Aorta (tissue), 5 donors: ENCODE measurements at regions not wholly inside any gene's neighbourhood (a gene's known extent, or its start where the extent isn't known, plus 50 kb on each side); places are given as distances from the start of the nearest gene placed in this dataset.

Experiments used
- ATAC-seq: fragments of 200-7000 bp; cut with Tn5 transposase; one replicate; pipeline ENCODE4 v1.9.1; 2022; ENCODE audit warnings: moderate library complexity; ENCODE audit not compliant: low FRiP score
- DNase-seq, 2 donors: peaks; one replicate each; pipeline ENCODE4 v3.0.0-alpha.2; 2020
- H3K27ac ChIP-seq, 2 donors: one replicate each; pipeline ENCODE4 v1.5.1; 2013; ENCODE audit warnings: low read length in 2 of 2, mild to moderate bottlenecking in 2 of 2, moderate library complexity in 2 of 2, control low read depth in 1 of 2, inconsistent platforms in 1 of 2, low read depth in 1 of 2
- H3K27me3 ChIP-seq, 2 donors: one replicate each; pipeline ENCODE4 v1.6.1; 2013; ENCODE audit warnings: control low read depth in 1 of 2, low read length in 1 of 2, mild to moderate bottlenecking in 1 of 2, moderate library complexity in 1 of 2; ENCODE audit not compliant: insufficient read depth in 2 of 2, control insufficient read depth in 1 of 2
- H3K36me3 ChIP-seq, 2 donors: one replicate each; pipeline ENCODE4 v1.6.1; 2013; ENCODE audit warnings: control low read depth in 1 of 2, low read length in 1 of 2, mild to moderate bottlenecking in 1 of 2; ENCODE audit not compliant: insufficient read depth in 2 of 2, control insufficient read depth in 1 of 2
- H3K4me1 ChIP-seq, 2 donors: one replicate each; pipeline ENCODE4 v1.6.1; 2013; ENCODE audit warnings: low read length in 2 of 2, control low read depth in 1 of 2, mild to moderate bottlenecking in 1 of 2, moderate library complexity in 1 of 2; ENCODE audit not compliant: insufficient read depth in 2 of 2, control insufficient read depth in 1 of 2
- H3K4me3 ChIP-seq, 2 donors: one replicate each; pipeline ENCODE4 v1.5.1; 2013; ENCODE audit warnings: low read length in 2 of 2, control low read depth in 1 of 2, mild to moderate bottlenecking in 1 of 2
- H3K9me3 ChIP-seq: one replicate; pipeline ENCODE4 v1.6.1; 2013; ENCODE audit warnings: mild to moderate bottlenecking, low read length; ENCODE audit not compliant: control insufficient read depth
- WGBS, 2 donors: extraction: QIAGEN DNeasy Blood & Tissue Kit; methylation state at CpG; one replicate each; pipeline ENCODE4 v1.1.7; 2013; 5-methylcytosine and 5-hydroxymethylcytosine counted together
- intact Hi-C, 2 donors: fragments of 100-400 bp; cut with DNase I; formaldehyde crosslinking; loops; one replicate each; pipeline versions ENCODE4 v1.14.2 to v1.15.0; 2022
- donor health status: healthy with polysubstance abuse.
- donor health status: Bipolar disorder and iron deficiency.
- donor health status: DM: no; HTN: no; CAD: no.
- donor health status: DM: no; HTN: no; CAD: no.
- donor health status: DM: yes; HTN: yes; CAD: no.

DNA sequence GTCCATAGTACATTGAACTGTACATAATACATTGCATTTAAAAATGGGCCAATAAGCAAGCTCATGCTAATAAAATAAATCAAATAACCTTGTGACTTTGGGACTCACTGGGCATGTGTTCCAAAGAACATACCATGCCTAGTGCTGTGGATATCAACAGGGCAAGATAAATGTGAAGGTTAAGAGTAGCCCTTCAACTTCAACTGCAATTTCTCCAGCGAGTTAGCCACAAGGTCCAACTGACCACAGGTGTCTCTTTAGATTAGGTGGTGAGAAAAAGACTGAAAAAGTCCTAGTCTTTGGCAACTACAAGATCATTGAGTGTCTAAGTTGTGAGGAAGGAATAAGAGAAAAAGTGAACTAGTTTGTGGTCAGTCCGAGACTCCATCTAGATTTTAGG is 78.3 kb upstream of the ATP11B start:
- no peak overlapping the region for H3K4me3 ChIP-seq
- H3K9me3 ChIP-seq = no peaks in the 10 kb centered on the region
- DNase-seq (no peak), ATAC-seq (no peak)
- no peak overlapping the region for H3K27ac ChIP-seq
- no peaks in the 10 kb centered on the region for H3K4me1 ChIP-seq
- 93 to 95% methylated on average over 2 of the region's 2 CpGs for WGBS, 2 donors
- no peaks in the 10 kb centered on the region for H3K36me3 ChIP-seq
- no peaks in the 10 kb centered on the region for H3K27me3 ChIP-seq
- intact Hi-C loops = loop anchor here in 1 of 2 donors (2.0 to 10.0 kb wide), 2 partner anchors 80 to 122 kb away; partner anchors contain the start of gene ATP11B

DNA sequence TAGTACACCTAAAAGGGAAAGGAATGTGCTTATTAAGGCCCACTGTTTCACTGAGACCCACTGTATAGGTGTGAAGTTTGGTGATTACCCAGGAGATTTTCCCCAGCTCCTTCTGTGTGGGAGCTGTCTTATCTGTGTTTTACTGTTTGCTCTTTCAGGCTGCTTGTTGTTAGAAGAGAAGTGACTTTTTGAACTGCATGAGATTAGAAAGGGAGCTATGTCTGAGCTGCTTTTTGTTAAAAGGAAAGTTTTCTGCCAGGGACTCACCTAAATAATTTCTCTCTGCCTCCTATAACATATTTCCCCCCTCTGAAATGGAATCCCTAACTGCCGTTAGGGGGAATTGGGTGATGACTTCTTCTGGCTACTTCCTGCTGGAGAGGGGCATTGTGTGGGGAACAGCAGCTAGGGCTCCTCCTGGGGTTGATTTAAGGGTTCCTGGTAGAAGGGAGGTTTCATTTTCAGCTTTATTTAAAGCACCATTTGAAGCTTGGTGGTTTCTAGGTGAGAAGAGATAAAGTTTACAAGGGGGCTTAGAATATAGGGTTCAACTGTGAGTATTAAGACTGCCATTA is 77.1 kb upstream of the ATP11B start:
- Histone ChIP-seq H3K4me1 (no peaks in the 10 kb centered on the region), H3K36me3 (no peaks in the 10 kb centered on the region), H3K27me3 (no peaks in the 10 kb centered on the region), H3K9me3 (no peaks in the 10 kb centered on the region), H3K4me3 (no peak overlapping the region), H3K27ac (no peak overlapping the region)
- DNase-seq (no peak), ATAC-seq (no peak)
- WGBS, 2 donors = 50 to 55% methylated on average over 1 of the region's 1 CpG
- intact Hi-C loops = loop anchor here in 1 of 2 donors (10.0 kb wide), 1 partner anchor 79 kb away; the partner anchor contains the start of gene ATP11B

DNA sequence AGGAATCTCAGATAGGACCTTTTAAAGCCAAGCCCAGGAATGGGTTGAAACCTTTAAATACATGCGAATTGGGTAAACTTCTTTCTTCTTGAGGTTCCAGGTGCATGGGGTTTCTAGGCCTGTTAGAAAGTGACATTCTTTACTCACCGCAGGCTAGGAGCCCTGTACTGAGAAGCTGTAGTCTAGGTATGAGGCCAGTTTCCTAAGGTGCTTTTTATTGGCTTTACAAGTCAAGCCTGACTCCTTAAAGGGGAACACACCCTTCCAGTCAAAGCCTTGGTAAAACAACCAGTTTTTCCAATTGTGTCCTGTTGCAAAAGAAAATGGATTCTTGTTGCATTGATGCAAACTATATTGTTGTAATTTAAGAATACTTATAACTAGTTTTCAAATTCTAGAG is 76.1 kb upstream of the ATP11B start:
- no peaks in the 10 kb centered on the region for H3K4me1 ChIP-seq
- no peaks in the 10 kb centered on the region for H3K27me3 ChIP-seq
- ATAC-seq (no peak), DNase-seq (no peak)
- no peak overlapping the region for H3K27ac ChIP-seq
- no peak overlapping the region for H3K4me3 ChIP-seq
- no peaks in the 10 kb centered on the region for H3K9me3 ChIP-seq
- WGBS, 2 donors = 67 to 74% methylated on average over 2 of the region's 2 CpGs
- intact Hi-C loops = loop anchor here in 1 of 2 donors (10.0 kb wide), 1 partner anchor 78 kb away; the partner anchor contains the start of gene ATP11B
- H3K36me3 ChIP-seq = no peaks in the 10 kb centered on the region

DNA sequence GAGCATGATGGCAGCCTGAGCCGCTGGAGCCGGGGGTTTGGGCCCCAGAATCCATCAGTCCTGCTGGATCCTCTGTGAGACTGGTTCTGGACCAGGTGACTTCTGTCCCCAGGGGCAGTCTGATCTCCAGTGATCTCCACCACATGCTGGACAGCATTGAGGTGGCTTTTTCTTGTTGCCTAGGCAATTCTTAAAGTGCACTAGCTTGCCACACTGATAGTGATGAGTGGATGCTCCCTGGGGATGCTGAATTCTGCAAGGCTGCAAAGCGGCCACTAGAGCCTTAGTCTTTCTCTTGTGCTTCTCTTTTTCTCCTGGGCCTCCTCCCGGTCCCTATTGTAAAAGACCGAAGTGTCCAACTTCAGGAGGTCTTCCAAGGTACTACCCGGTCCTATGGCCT is 70.4 kb upstream of the ATP11B start:
- WGBS, 2 donors = 95% methylated on average over 6 of the region's 6 CpGs
- DNase-seq (no peak), ATAC-seq (no peak)
- Histone ChIP-seq H3K9me3 (no peaks in the 10 kb centered on the region), H3K27me3 (no peaks in the 10 kb centered on the region), H3K4me3 (no peak overlapping the region), H3K27ac (no peak overlapping the region), H3K4me1 (no peaks in the 10 kb centered on the region), H3K36me3 (no peaks in the 10 kb centered on the region)
- intact Hi-C loops = no loop called here

DNA sequence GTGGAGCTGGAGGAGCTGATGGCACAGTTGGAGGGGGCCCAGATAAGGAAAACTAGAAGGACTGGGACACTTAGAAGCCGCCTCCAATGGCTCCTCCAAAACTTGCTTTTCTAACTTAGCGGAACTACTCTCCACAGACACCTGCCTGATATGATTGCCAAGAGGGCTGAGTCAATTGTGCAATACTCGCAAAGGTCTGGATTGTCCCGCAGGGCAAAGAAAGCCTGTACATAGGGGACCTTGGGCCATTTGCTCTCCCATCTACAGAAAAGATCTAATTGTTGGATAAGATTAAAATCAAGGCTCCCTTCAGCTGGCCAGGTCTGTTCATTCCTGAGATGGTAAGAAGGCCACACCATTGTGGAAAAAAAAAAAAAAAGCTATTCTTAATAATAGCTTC is 69.7 kb upstream of the ATP11B start:
- 96 to 97% methylated on average over 4 of the region's 4 CpGs for WGBS, 2 donors
- Histone ChIP-seq H3K9me3 (no peaks in the 10 kb centered on the region), H3K27ac (no peak overlapping the region), H3K27me3 (no peaks in the 10 kb centered on the region), H3K36me3 (no peaks in the 10 kb centered on the region), H3K4me3 (no peak overlapping the region), H3K4me1 (no peaks in the 10 kb centered on the region)
- intact Hi-C loops = no loop called here
- ATAC-seq (no peak), DNase-seq (no peak)

DNA sequence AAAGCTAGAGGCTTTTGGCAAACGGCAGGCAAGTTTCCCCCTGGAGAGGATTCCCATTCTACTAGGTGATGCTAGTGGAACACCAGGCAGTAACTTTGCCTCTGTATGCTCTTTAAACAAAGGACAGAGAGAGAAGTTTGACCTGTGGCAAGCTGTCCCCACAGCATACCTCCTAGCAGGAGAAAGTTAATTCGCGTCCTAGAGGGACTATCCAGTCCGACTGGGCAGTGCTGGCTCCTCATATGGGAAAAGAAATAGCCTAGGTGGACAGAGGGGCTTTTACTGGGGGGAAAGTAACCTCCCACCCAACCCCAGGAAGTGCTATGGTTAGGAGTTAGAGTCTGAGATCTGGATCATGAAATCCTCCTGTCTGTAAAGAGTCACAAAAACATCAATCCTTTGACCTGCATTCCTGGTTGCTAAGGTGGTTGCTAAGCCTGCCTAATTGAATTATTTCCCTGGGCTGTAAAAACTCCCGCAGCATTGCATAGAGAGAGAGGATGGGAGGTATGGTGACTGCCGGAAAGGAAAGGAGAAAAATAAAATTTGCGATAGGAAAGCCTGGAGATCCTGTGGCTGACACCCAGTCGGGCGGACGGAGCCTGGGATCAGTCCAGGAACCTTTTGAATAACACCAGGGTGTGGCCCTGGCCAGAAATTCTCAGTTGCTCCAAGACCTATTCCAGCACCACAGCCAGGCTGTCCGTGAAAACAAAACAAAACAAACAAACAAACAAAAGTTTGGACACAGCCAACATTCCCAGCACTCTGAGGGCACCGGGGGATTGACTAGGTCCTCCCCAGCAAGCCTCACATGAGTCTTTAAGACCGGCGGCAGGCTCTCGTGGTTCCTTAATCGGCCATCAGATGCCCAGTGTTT is 67.7 kb upstream of the ATP11B start:
- Histone ChIP-seq H3K9me3 (no peaks in the 10 kb centered on the region), H3K36me3 (no peaks in the 10 kb centered on the region), H3K4me3 (no peak overlapping the region), H3K27ac (no peak overlapping the region), H3K27me3 (no peaks in the 10 kb centered on the region), H3K4me1 (no peaks in the 10 kb centered on the region)
- no peak for ATAC-seq
- intact Hi-C loops = no loop called here
- 33 to 36% methylated on average over 16 of the region's 16 CpGs for WGBS, 2 donors
- DNase-seq = no peak

DNA sequence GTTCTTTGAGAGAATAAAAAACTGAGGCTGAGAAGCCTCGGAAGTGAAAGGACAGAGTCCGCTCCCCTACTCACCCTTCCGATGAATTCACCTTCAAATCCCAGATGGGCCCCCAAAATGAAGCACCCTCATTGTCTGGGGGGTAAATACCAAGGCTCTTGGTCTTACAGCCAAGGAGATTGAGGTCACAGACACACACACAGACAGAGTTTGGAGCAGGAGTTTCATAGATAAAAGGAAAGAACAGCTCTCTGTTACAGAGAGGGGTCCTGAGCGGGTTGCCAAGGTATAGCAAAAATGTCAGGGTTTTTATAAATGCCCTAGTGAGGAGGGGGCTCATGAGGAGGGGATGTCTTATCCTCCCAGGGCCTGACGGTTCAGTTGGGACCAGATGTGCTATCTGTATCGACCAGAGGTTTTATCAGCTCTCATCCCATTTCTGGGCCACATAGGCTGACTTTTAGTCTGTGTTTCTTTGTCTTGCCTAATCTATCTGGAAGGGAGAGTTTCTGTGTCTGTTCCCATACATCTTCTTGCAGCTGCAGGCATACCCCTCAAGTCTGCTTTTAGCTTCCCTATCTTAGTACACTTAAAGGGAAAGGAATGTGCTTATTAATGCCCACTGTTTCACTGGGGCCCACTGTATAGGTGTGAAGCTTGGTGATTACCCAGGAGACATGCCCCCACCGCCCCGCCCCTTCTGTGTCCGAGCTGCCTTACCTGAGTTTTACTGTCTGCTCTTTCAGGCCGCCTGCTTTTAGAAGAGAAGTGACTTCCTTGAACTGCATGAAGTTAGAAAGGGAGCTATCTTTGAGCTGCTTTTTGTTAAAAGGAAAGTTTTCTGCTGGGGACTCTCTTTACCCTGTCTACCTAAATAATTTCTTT is 66.8 kb upstream of the ATP11B start:
- WGBS, 2 donors = 78 to 82% methylated on average over 10 of the region's 10 CpGs
- H3K36me3 ChIP-seq = no peaks in the 10 kb centered on the region
- H3K9me3 ChIP-seq = no peaks in the 10 kb centered on the region
- DNase-seq (no peak), ATAC-seq (no peak)
- H3K27ac ChIP-seq = no peak overlapping the region
- H3K4me3 ChIP-seq = no peak overlapping the region
- intact Hi-C loops = no loop called here
- H3K27me3 ChIP-seq = no peaks in the 10 kb centered on the region
- no peaks in the 10 kb centered on the region for H3K4me1 ChIP-seq

DNA sequence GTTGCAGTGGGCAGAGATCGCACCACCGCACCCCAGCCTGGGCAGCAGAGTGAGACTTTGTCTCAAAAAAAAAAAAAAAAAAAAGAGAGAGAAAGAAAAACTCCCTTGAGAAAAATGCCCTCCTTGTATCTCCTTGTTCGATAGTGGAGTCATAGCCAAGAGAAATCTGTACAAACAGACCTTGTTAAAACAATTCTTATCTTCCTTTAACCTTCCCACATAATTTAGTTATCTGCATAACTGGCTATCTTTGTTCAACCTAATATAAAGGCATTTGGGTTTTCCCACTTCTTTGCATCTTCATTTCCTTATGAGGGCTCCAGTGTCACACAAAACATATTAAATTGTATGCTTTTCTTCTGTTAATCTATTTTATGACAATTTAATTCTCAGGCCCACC is 65.1 kb upstream of the ATP11B start:
- intact Hi-C loops = no loop called here
- no peaks in the 10 kb centered on the region for H3K9me3 ChIP-seq
- no peaks in the 10 kb centered on the region for H3K27me3 ChIP-seq
- H3K4me3 ChIP-seq = no peak overlapping the region
- DNase-seq = no peak
- no peak overlapping the region for H3K27ac ChIP-seq
- ATAC-seq = no peak
- H3K36me3 ChIP-seq = no peaks in the 10 kb centered on the region
- no peaks in the 10 kb centered on the region for H3K4me1 ChIP-seq
- 96 to 97% methylated on average over 3 of the region's 3 CpGs for WGBS, 2 donors
